ENCODE measurements at regions not wholly inside any gene's neighbourhood (a gene's known extent, or its start where the extent isn't known, plus 50 kb on each side); places are given as distances from the start of the nearest gene placed in this dataset.
A peak's percentile ranks its signal among the peaks of the same experiment; 100 is the strongest.

DNA sequence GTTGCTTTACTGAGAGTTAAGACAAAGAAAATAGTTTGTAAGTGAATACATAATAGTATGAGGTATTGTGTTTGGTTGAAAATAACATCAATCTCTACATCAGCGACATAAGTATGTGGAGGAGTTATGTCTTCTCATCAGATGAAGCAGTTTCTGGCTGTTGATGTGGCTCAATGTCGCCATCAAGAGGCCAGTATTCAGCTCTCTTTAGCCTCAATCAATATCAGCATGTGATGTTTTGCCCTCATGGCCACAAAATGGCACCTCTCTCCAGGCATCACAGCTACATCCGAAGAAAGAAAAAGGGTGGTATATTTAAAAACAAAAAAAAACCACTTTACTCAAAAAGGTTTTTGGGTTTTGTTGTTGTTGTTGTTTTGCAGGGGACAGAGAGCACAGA lies 302.3 kb upstream of the TMEM132C start:
- no peak overlapping the region for H3K4me3 Mint-ChIP-seq
- Histone ChIP-seq H3K9ac (no peak overlapping the region), H3K27me3 (no peaks in the 10 kb centered on the region), H3K4me2 (no peak overlapping the region), H3K4me3 (no peak overlapping the region), H3K9me3 (ENCODE audit: low read depth) (no peaks in the 10 kb centered on the region), H3K4me1 (no peaks in the 10 kb centered on the region), H3K79me2 (ENCODE audit: low read depth) (no peaks in the 10 kb centered on the region), H3K27ac (no peak overlapping the region), H3K36me3 (no peaks in the 10 kb centered on the region), H2AFZ (replicated peaks) (no peak overlapping the region), H3F3A (ENCODE audit: low read depth) (no peaks in the 10 kb centered on the region), H4K20me1 (ENCODE audit: low read depth) (no peaks in the 10 kb centered on the region)
- H3K36me3 Mint-ChIP-seq = no peaks in the 10 kb centered on the region
- peaks cover 11% of the 10 kb centered on the region for H3K9me3 Mint-ChIP-seq
- H3K27ac Mint-ChIP-seq = no peak overlapping the region
- no peak for DNase-seq (ENCODE audit: low spot score)
- H3K27me3 Mint-ChIP-seq (ENCODE audit: insufficient read depth, low read depth) = no peaks in the 10 kb centered on the region
- no peak for TF ChIP-seq EZH2phosphoT487 (IDR thresholded peaks at IDR 0.05)
- TF ChIP-seq, protein P1, sequence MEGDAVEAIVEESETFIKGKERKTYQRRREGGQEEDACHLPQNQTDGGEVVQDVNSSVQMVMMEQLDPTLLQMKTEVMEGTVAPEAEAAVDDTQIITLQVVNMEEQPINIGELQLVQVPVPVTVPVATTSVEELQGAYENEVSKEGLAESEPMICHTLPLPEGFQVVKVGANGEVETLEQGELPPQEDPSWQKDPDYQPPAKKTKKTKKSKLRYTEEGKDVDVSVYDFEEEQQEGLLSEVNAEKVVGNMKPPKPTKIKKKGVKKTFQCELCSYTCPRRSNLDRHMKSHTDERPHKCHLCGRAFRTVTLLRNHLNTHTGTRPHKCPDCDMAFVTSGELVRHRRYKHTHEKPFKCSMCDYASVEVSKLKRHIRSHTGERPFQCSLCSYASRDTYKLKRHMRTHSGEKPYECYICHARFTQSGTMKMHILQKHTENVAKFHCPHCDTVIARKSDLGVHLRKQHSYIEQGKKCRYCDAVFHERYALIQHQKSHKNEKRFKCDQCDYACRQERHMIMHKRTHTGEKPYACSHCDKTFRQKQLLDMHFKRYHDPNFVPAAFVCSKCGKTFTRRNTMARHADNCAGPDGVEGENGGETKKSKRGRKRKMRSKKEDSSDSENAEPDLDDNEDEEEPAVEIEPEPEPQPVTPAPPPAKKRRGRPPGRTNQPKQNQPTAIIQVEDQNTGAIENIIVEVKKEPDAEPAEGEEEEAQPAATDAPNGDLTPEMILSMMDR (IDR thresholded peaks at IDR 0.05) = peak; percentile 24
- no peak for TF ChIP-seq EZH2 (IDR thresholded peaks at IDR 0.05)
- H3K4me1 Mint-ChIP-seq = no peaks in the 10 kb centered on the region

- H3K9me3 Mint-ChIP-seq = peaks cover 11% of the 10 kb centered on the region
- Histone ChIP-seq H2AFZ (replicated peaks) (no peak overlapping the region), H3K9me3 (ENCODE audit: low read depth) (no peaks in the 10 kb centered on the region), H3K4me2 (no peak overlapping the region), H3K79me2 (ENCODE audit: low read depth) (no peaks in the 10 kb centered on the region), H3K27ac (no peak overlapping the region), H3K27me3 (no peaks in the 10 kb centered on the region), H3K4me3 (no peak overlapping the region), H3F3A (ENCODE audit: low read depth) (no peaks in the 10 kb centered on the region), H3K9ac (no peak overlapping the region), H3K36me3 (no peaks in the 10 kb centered on the region), H3K4me1 (no peaks in the 10 kb centered on the region), H4K20me1 (ENCODE audit: low read depth) (no peaks in the 10 kb centered on the region)
- H3K4me3 Mint-ChIP-seq = no peak overlapping the region
- H3K27me3 Mint-ChIP-seq (ENCODE audit: insufficient read depth, low read depth) = no peaks in the 10 kb centered on the region
- H3K4me1 Mint-ChIP-seq = no peaks in the 10 kb centered on the region
- no peaks in the 10 kb centered on the region for H3K36me3 Mint-ChIP-seq
- TF ChIP-seq EZH2 (IDR thresholded peaks at IDR 0.05) (no peak), EZH2phosphoT487 (IDR thresholded peaks at IDR 0.05) (no peak)
- TF ChIP-seq, protein P1 (IDR thresholded peaks at IDR 0.05) = no peak
- H3K27ac Mint-ChIP-seq = no peak overlapping the region
- no peak for DNase-seq (ENCODE audit: low spot score)
Measured at GRCh38 chr12:127966331-127966730, 300.6 kb upstream of the TMEM132C start.

GRCh38 chr12:127970491-127970890 lies 296.5 kb upstream of the TMEM132C start:
- H3K9me3 Mint-ChIP-seq = peaks cover 13% of the 10 kb centered on the region
- H4K20me1 ChIP-seq (ENCODE audit: low read depth) = no peaks in the 10 kb centered on the region
- no peaks in the 10 kb centered on the region for H3K79me2 ChIP-seq (ENCODE audit: low read depth)
- TF ChIP-seq, protein P1 (IDR thresholded peaks at IDR 0.05) = no peak
- TF ChIP-seq EZH2 (IDR thresholded peaks at IDR 0.05) (no peak), EZH2phosphoT487 (IDR thresholded peaks at IDR 0.05) (no peak)
- H3F3A ChIP-seq (ENCODE audit: low read depth) = no peaks in the 10 kb centered on the region
- H3K4me1 ChIP-seq = no peaks in the 10 kb centered on the region
- no peak overlapping the region for H3K4me2 ChIP-seq
- no peak overlapping the region for H3K27ac ChIP-seq
- no peaks in the 10 kb centered on the region for H3K36me3 Mint-ChIP-seq
- no peaks in the 10 kb centered on the region for H3K9me3 ChIP-seq (ENCODE audit: low read depth)
- H3K36me3 ChIP-seq = no peaks in the 10 kb centered on the region
- no peak overlapping the region for H3K9ac ChIP-seq
- H2AFZ ChIP-seq (replicated peaks) = no peak overlapping the region
- DNase-seq (ENCODE audit: low spot score) = no peak
- no peaks in the 10 kb centered on the region for H3K27me3 Mint-ChIP-seq (ENCODE audit: insufficient read depth, low read depth)
- no peak overlapping the region for H3K4me3 ChIP-seq
- H3K4me3 Mint-ChIP-seq = no peak overlapping the region
- no peaks in the 10 kb centered on the region for H3K27me3 ChIP-seq
- no peak overlapping the region for H3K27ac Mint-ChIP-seq
- H3K4me1 Mint-ChIP-seq = no peaks in the 10 kb centered on the region
